IMR-90 (cell line): ENCODE measurements at regions not wholly inside any gene's neighbourhood (a gene's known extent, or its start where the extent isn't known, plus 50 kb on each side); places are given as distances from the start of the nearest gene placed in this dataset.

ENCODE experiments used
- ATAC-seq: fragments of 200-7000 bp; cut with Tn5 transposase; 2 replicates; pipeline ENCODE4 v1.9.1; 2020; ENCODE audit warnings: low read depth, mild to moderate bottlenecking, moderate library complexity
- BruUV-seq: library from RNA; stranded (reverse); fragments of 400-500 nt; replicated peaks from 2 replicates; lab custom pipeline; 2021; lab: Mats Ljungman, UMichigan
- CTCF ChIA-PET: fragments of 300-600 bp; formaldehyde crosslinking; extraction: SDS; loops from one replicate; lab custom pipeline; 2021; ENCODE audit warnings: antibody characterized with exemption; lab: Yijun Ruan, JAX
- POLR2A ChIA-PET: fragments of 300-600 bp; sonication (Branson Sonifier 250); formaldehyde crosslinking; loops from one replicate; lab custom pipeline; 2022; ENCODE audit warnings: antibody characterized with exemption; ENCODE audit not compliant: unreplicated experiment; lab: Charles Lee
- DNase-seq: peaks from one replicate; pipeline ENCODE4 v3.0.0; 2013
- H2AFZ ChIP-seq: replicated peaks from 2 replicates; pipeline ENCODE3; 2013; ENCODE audit warnings: low read length, mild to moderate bottlenecking; ENCODE audit not compliant: poor library complexity
- H2AK5ac ChIP-seq: 2 replicates; pipeline ENCODE4 v1.6.1; 2013; ENCODE audit warnings: low read depth, low read length, inconsistent platforms
- H2AK9ac ChIP-seq: replicated peaks from 2 replicates; pipeline ENCODE3; 2013; ENCODE audit warnings: mild to moderate bottlenecking, low read depth, low read length, moderate library complexity; ENCODE audit not compliant: poor library complexity
- H2BK120ac ChIP-seq: 2 replicates; pipeline ENCODE4 v1.6.1; 2013; ENCODE audit warnings: low read depth, low read length, inconsistent platforms
- H2BK15ac ChIP-seq: 3 replicates; pipeline ENCODE4 v1.6.1; 2013; ENCODE audit warnings: low read depth, low read length, inconsistent platforms
- H2BK20ac ChIP-seq: 2 replicates; pipeline ENCODE4 v1.6.1; 2013; ENCODE audit warnings: low read depth, mild to moderate bottlenecking, inconsistent platforms, low read length, moderate library complexity
- H2BK5ac ChIP-seq: 2 replicates; pipeline ENCODE4 v1.6.1; 2013; ENCODE audit warnings: mild to moderate bottlenecking, low read depth, low read length, inconsistent platforms; ENCODE audit not compliant: poor library complexity, severe bottlenecking
- H3K14ac ChIP-seq: replicated peaks from 2 replicates; pipeline ENCODE4 v1.6.1; 2013; ENCODE audit warnings: low read depth, low read length, inconsistent platforms
- H3K18ac ChIP-seq: 2 replicates; pipeline ENCODE4 v1.6.1; 2013; ENCODE audit warnings: low read depth, low read length, control low read depth
- H3K23ac ChIP-seq: 2 replicates; pipeline ENCODE4 v1.6.1; 2013; ENCODE audit warnings: low read depth, low read length, inconsistent platforms
- H3K27ac ChIP-seq: 2 replicates; pipeline ENCODE4 v1.5.1; 2013; ENCODE audit warnings: mild to moderate bottlenecking, control low read depth, low read length; ENCODE audit not compliant: insufficient read depth
- H3K27me3 ChIP-seq: 2 replicates; pipeline ENCODE4 v1.6.1; 2013; ENCODE audit warnings: low read length; ENCODE audit not compliant: control insufficient read depth, insufficient read depth
- H3K36me3 ChIP-seq: 2 replicates; pipeline ENCODE4 v1.6.1; 2013; ENCODE audit warnings: low read length, mixed read lengths; ENCODE audit not compliant: control insufficient read depth, insufficient read depth
- H3K4ac ChIP-seq: 2 replicates; pipeline ENCODE4 v1.6.1; 2013; ENCODE audit warnings: low read depth, low read length, inconsistent platforms
- H3K4me1 ChIP-seq: 2 replicates; pipeline ENCODE4 v1.6.1; 2013; ENCODE audit warnings: low read length, mixed read lengths; ENCODE audit not compliant: control insufficient read depth, insufficient read depth
- H3K4me2 ChIP-seq: 2 replicates; pipeline ENCODE4 v1.6.1; 2013; ENCODE audit warnings: low read depth, mild to moderate bottlenecking, control low read depth, low read length, moderate library complexity
- H3K4me3 ChIP-seq: 2 replicates; pipeline ENCODE4 v1.5.1; 2013; ENCODE audit warnings: low read depth, mild to moderate bottlenecking, control low read depth, low read length, moderate library complexity; ENCODE audit not compliant: insufficient read depth
- H3K56ac ChIP-seq: 2 replicates; pipeline ENCODE4 v1.6.1; 2013; ENCODE audit warnings: low read length, inconsistent platforms; ENCODE audit not compliant: insufficient read depth; ENCODE audit errors: extremely low read depth
- H3K79me1 ChIP-seq, 2 experiments: 2 replicates each; pipeline ENCODE4 v1.6.1; 2013; ENCODE audit warnings: low read length in 2 of 2, inconsistent platforms in 1 of 2, low read depth in 1 of 2
- H3K9ac ChIP-seq: 2 replicates; pipeline ENCODE4 v1.6.1; 2013; ENCODE audit warnings: low read depth, low read length, control low read depth
- H3K9me1 ChIP-seq: 2 replicates; pipeline ENCODE4 v1.6.1; 2013; ENCODE audit warnings: low read length, inconsistent platforms; ENCODE audit not compliant: insufficient read depth
- H3K9me3 ChIP-seq: 2 replicates; pipeline ENCODE4 v1.6.1; 2013; ENCODE audit warnings: low read length; ENCODE audit not compliant: control insufficient read depth, insufficient read depth
- H4K20me1 ChIP-seq: 2 replicates; pipeline ENCODE4 v1.6.1; 2013; ENCODE audit warnings: low read length, inconsistent platforms; ENCODE audit not compliant: insufficient read depth
- H4K5ac ChIP-seq: 2 replicates; pipeline ENCODE4 v1.6.1; 2013; ENCODE audit warnings: mild to moderate bottlenecking, low read depth, low read length, control low read depth
- H4K8ac ChIP-seq, 2 experiments: 2 replicates each; pipeline ENCODE4 v1.6.1; 2013; ENCODE audit warnings: low read depth in 2 of 2, low read length in 2 of 2, control low read depth in 1 of 2, inconsistent platforms in 1 of 2
- H4K91ac ChIP-seq: 2 replicates; pipeline ENCODE4 v1.6.1; 2013; ENCODE audit warnings: low read depth, low read length, inconsistent platforms; ENCODE audit not compliant: insufficient read depth
- BHLHE40 ChIP-seq: fragments of 150-350 bp; IDR thresholded peaks from 2 replicates; pipeline ENCODE4 v1.6.1; 2016; ENCODE audit warnings: mild to moderate bottlenecking, low read depth, low read length
- CEBPB ChIP-seq: IDR thresholded peaks from 2 replicates; pipeline ENCODE4 v1.6.1; 2012; ENCODE audit warnings: low read depth, low read length, improper control_type of control experiment
- CHD1 ChIP-seq: IDR thresholded peaks from 2 replicates; pipeline ENCODE4 v1.6.1; 2012; ENCODE audit warnings: low read depth, low read length, improper control_type of control experiment
- FOS ChIP-seq: fragments of 150-350 bp; IDR thresholded peaks from 2 replicates; pipeline ENCODE4 v1.6.1; 2016; ENCODE audit warnings: low read depth, low read length
- MAFK ChIP-seq: IDR thresholded peaks from 2 replicates; pipeline ENCODE4 v1.6.1; 2012; ENCODE audit warnings: low read depth, low read length, improper control_type of control experiment
- MAZ ChIP-seq: IDR thresholded peaks from 2 replicates; pipeline ENCODE4 v1.6.1; 2012; ENCODE audit warnings: low read depth, mild to moderate bottlenecking, low read length, improper control_type of control experiment, moderate library complexity, borderline replicate concordance
- MXI1 ChIP-seq: IDR thresholded peaks from 2 replicates; pipeline ENCODE4 v1.6.1; 2012; ENCODE audit warnings: low read depth, mild to moderate bottlenecking, low read length, moderate library complexity, borderline replicate concordance
- NFE2L2 ChIP-seq: fragments of 150-350 bp; IDR thresholded peaks from 2 replicates; pipeline ENCODE4 v1.6.1; 2016; ENCODE audit warnings: low read depth, mild to moderate bottlenecking, low read length
- POLR2A ChIP-seq: IDR thresholded peaks from 2 replicates; pipeline ENCODE4 v1.6.1; 2012; ENCODE audit warnings: mild to moderate bottlenecking, low read depth, low read length
- RAD21 ChIP-seq: IDR thresholded peaks from 2 replicates; pipeline ENCODE4 v1.6.1; 2012; ENCODE audit warnings: low read length, improper control_type of control experiment
- RCOR1 ChIP-seq: IDR thresholded peaks from 2 replicates; pipeline ENCODE4 v1.6.1; 2012; ENCODE audit warnings: mild to moderate bottlenecking, low read length, improper control_type of control experiment; ENCODE audit not compliant: insufficient replicate concordance
- RFX5 ChIP-seq: IDR thresholded peaks from 2 replicates; pipeline ENCODE4 v1.8.0; 2012; ENCODE audit warnings: low read depth, mild to moderate bottlenecking, low read length, moderate library complexity
- SMC3 ChIP-seq: fragments of 150-350 bp; IDR thresholded peaks from 2 replicates; pipeline ENCODE4 v1.6.1; 2016; ENCODE audit warnings: low read depth, mild to moderate bottlenecking, antibody characterized with exemption, low read length, moderate library complexity
- WGBS, 2 experiments: methylation state at CpG; one replicate each; pipeline versions ENCODE4 v1.1.5 to v1.1.7; 2013; ENCODE audit warnings: missing lambda C conversion rate in 2 of 2; ENCODE audit not compliant: insufficient read length in 1 of 2; ENCODE audit errors: extremely low coverage in 2 of 2; 5-methylcytosine and 5-hydroxymethylcytosine counted together
- dilution Hi-C: fragments of 300-500 bp; cut with HindIII; formaldehyde crosslinking; loops from one replicate; pipeline ENCODE4 v1.14.3; 2018; ENCODE audit warnings: low sequenced_read_pairs; ENCODE audit not compliant: unreplicated experiment
- in situ Hi-C: fragments of 300-500 bp; cut with MboI; formaldehyde crosslinking; loops from 3 replicates; pipeline ENCODE4 v1.14.3; 2019; ENCODE audit warnings: low sequenced_read_pairs, inconsistent platforms, mixed read lengths
- intact Hi-C: fragments of 100-400 bp; cut with micrococcal nuclease; formaldehyde crosslinking; loops from 2 replicates; pipeline ENCODE4 v1.10.0; 2022
- TF ChIP-seq, protein P1 (sequence below): conservative IDR thresholded peaks from 2 replicates; pipeline ENCODE4 v1.5.1; 2012; ENCODE audit warnings: mild to moderate bottlenecking, low read depth, low read length, improper control_type of control experiment
- TF ChIP-seq, protein P2 (sequence below): fragments of 150-350 bp; IDR thresholded peaks from 2 replicates; pipeline ENCODE4 v1.6.1; 2017; ENCODE audit warnings: mild to moderate bottlenecking, antibody characterized with exemption, low read length, low read depth
- TF ChIP-seq, protein P3 (sequence below): fragments of 150-350 bp; IDR thresholded peaks from 2 replicates; pipeline ENCODE4 v1.6.1; 2016; ENCODE audit warnings: low read depth, mild to moderate bottlenecking, low read length, moderate library complexity, borderline replicate concordance

DNA sequence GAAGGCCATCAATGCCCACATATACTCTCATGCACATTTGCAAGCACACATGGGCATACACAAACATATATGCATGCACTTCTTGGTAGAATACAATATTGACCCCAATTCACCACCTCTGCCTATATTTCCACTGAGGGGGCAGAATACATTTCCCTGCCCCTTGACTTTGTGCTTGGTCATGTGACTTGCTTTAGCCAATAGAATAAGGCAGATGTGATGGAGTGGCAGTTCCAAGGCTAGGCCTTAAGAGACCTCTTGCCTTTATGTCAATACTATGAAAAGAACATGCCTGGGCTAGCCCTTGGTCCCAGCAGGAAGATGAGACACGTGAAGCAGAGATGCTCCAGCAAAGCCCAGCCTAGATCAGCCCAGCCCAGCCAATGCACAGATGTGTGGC, 66.0 kb upstream of the GRIK3 start:
- Histone ChIP-seq H2BK15ac (no peak overlapping the region), H3K23ac (no peak overlapping the region), H3K36me3 (no peaks in the 10 kb centered on the region), H4K20me1 (no peaks in the 10 kb centered on the region), H2AK5ac (no peak overlapping the region), H2BK5ac (no peak overlapping the region), H2AK9ac (no peak overlapping the region), H3K9me1 (no peaks in the 10 kb centered on the region), H2BK120ac (no peak overlapping the region), H3K4ac (no peak overlapping the region), H4K5ac (no peak overlapping the region), H4K91ac (no peak overlapping the region), H3K9ac (no peak overlapping the region), H3K18ac (no peak overlapping the region), H3K9me3 (no peaks in the 10 kb centered on the region; the same call in 1 of the 2 replicates), H3K79me1 (no peaks in the 10 kb centered on the region), H3K14ac (no peak overlapping the region), H3K27ac (no peak overlapping the region), H3K27me3 (no peaks in the 10 kb centered on the region), H3K4me1 (no peaks in the 10 kb centered on the region), H4K8ac (no peak overlapping the region), H3K56ac (no peak overlapping the region), H2AFZ (no peak overlapping the region), H2BK20ac (no peak overlapping the region), H3K4me2 (no peak overlapping the region), H3K4me3 (no peak overlapping the region)
- CTCF ChIA-PET = no interaction called here
- ATAC-seq (no peak), DNase-seq (no peak)
- BruUV-seq = no TSS peak
- intact Hi-C loops = no loop called here
- dilution Hi-C loops = no loop called here
- POLR2A ChIA-PET = no interaction called here
- WGBS, 2 experiments = no CpG with 5 or more reads among the region's 1 CpG
- TF ChIP-seq SMC3 (no peak), FOS (no peak), CHD1 (no peak), RFX5 (no peak), MAZ (no peak), NFE2L2 (no peak), BHLHE40 (no peak), MAFK (no peak), CEBPB (no peak), MXI1 (no peak), RAD21 (no peak), POLR2A (no peak), RCOR1 (no peak)
- TF ChIP-seq, protein P1, sequence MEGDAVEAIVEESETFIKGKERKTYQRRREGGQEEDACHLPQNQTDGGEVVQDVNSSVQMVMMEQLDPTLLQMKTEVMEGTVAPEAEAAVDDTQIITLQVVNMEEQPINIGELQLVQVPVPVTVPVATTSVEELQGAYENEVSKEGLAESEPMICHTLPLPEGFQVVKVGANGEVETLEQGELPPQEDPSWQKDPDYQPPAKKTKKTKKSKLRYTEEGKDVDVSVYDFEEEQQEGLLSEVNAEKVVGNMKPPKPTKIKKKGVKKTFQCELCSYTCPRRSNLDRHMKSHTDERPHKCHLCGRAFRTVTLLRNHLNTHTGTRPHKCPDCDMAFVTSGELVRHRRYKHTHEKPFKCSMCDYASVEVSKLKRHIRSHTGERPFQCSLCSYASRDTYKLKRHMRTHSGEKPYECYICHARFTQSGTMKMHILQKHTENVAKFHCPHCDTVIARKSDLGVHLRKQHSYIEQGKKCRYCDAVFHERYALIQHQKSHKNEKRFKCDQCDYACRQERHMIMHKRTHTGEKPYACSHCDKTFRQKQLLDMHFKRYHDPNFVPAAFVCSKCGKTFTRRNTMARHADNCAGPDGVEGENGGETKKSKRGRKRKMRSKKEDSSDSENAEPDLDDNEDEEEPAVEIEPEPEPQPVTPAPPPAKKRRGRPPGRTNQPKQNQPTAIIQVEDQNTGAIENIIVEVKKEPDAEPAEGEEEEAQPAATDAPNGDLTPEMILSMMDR = no peak
- TF ChIP-seq, protein P2, sequence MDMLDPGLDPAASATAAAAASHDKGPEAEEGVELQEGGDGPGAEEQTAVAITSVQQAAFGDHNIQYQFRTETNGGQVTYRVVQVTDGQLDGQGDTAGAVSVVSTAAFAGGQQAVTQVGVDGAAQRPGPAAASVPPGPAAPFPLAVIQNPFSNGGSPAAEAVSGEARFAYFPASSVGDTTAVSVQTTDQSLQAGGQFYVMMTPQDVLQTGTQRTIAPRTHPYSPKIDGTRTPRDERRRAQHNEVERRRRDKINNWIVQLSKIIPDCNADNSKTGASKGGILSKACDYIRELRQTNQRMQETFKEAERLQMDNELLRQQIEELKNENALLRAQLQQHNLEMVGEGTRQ = no peak
- TF ChIP-seq, protein P3, sequence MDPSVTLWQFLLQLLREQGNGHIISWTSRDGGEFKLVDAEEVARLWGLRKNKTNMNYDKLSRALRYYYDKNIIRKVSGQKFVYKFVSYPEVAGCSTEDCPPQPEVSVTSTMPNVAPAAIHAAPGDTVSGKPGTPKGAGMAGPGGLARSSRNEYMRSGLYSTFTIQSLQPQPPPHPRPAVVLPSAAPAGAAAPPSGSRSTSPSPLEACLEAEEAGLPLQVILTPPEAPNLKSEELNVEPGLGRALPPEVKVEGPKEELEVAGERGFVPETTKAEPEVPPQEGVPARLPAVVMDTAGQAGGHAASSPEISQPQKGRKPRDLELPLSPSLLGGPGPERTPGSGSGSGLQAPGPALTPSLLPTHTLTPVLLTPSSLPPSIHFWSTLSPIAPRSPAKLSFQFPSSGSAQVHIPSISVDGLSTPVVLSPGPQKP = no peak
- in situ Hi-C loops = no loop called here
